ENCODE measurements at regions not wholly inside any gene's neighbourhood (a gene's known extent, or its start where the extent isn't known, plus 50 kb on each side); places are given as distances from the start of the nearest gene placed in this dataset.

- Histone ChIP-seq H3K4me3 (ENCODE audit: low read depth, low read length) (no peak overlapping the region), H3K27me3 (ENCODE audit: control insufficient read depth, insufficient read depth, low read length) (no peaks in the 10 kb centered on the region), H3K36me3 (ENCODE audit: control insufficient read depth, insufficient read depth, low read length) (no peaks in the 10 kb centered on the region)
- DNase-seq (ENCODE audit: low read depth) (no peak), FAIRE-seq (no peak)
- no peak for TF ChIP-seq CTCF (IDR thresholded peaks at IDR 0.05; ENCODE audit: insufficient read depth, low read length, severe bottlenecking)
Observed at GRCh38 chr15:91665212-91665611, 188.3 kb upstream of the SLCO3A1 start.

GRCh38 chr15:91668370-91668769 is 185.1 kb upstream of the SLCO3A1 start:
- no peaks in the 10 kb centered on the region for H3K27me3 ChIP-seq (ENCODE audit: control insufficient read depth, insufficient read depth, low read length)
- no peak for DNase-seq (ENCODE audit: low read depth)
- no peak for TF ChIP-seq CTCF (IDR thresholded peaks at IDR 0.05; ENCODE audit: insufficient read depth, low read length, severe bottlenecking)
- no peak for FAIRE-seq
- no peak overlapping the region for H3K4me3 ChIP-seq (ENCODE audit: low read depth, low read length)
- no peaks in the 10 kb centered on the region for H3K36me3 ChIP-seq (ENCODE audit: control insufficient read depth, insufficient read depth, low read length)

- FAIRE-seq (no peak), DNase-seq (ENCODE audit: low read depth) (no peak)
- H3K27me3 ChIP-seq (ENCODE audit: control insufficient read depth, insufficient read depth, low read length), result no peaks in the 10 kb centered on the region
- no peak overlapping the region for H3K4me3 ChIP-seq (ENCODE audit: low read depth, low read length)
- no peaks in the 10 kb centered on the region for H3K36me3 ChIP-seq (ENCODE audit: control insufficient read depth, insufficient read depth, low read length)
- TF ChIP-seq CTCF (IDR thresholded peaks at IDR 0.05; ENCODE audit: insufficient read depth, low read length, severe bottlenecking), result no peak
Observed at GRCh38 chr15:91670108-91670507, 183.4 kb upstream of the SLCO3A1 start.

GRCh38 chr15:91678003-91678402 is 175.5 kb upstream of the SLCO3A1 start:
- TF ChIP-seq CTCF (IDR thresholded peaks at IDR 0.05; ENCODE audit: insufficient read depth, low read length, severe bottlenecking), result no peak
- no peaks in the 10 kb centered on the region for H3K36me3 ChIP-seq (ENCODE audit: control insufficient read depth, insufficient read depth, low read length)
- DNase-seq (ENCODE audit: low read depth), result peak; percentile 44
- no peak for FAIRE-seq
- no peak overlapping the region for H3K4me3 ChIP-seq (ENCODE audit: low read depth, low read length)
- H3K27me3 ChIP-seq (ENCODE audit: control insufficient read depth, insufficient read depth, low read length), result no peaks in the 10 kb centered on the region

- H3K4me3 ChIP-seq (ENCODE audit: low read depth, low read length), result no peak overlapping the region
- FAIRE-seq (no peak), DNase-seq (ENCODE audit: low read depth) (no peak)
Observed at GRCh38 chr15:91679447-91679846, 174.1 kb upstream of the SLCO3A1 start.

More at GRCh38 chr15:91679447-91679846, 174.1 kb upstream of the SLCO3A1 start:
- Histone ChIP-seq H3K27me3 (ENCODE audit: control insufficient read depth, insufficient read depth, low read length) (no peaks in the 10 kb centered on the region), H3K36me3 (ENCODE audit: control insufficient read depth, insufficient read depth, low read length) (no peaks in the 10 kb centered on the region)
- no peak for TF ChIP-seq CTCF (IDR thresholded peaks at IDR 0.05; ENCODE audit: insufficient read depth, low read length, severe bottlenecking)
